Uterus (tissue), 3 donors: ENCODE measurements at regions not wholly inside any gene's neighbourhood (a gene's known extent, or its start where the extent isn't known, plus 50 kb on each side); places are given as distances from the start of the nearest gene placed in this dataset.

Experiments used
- DNase-seq, 2 donors: peaks; one replicate each; pipeline ENCODE4 v3.0.0-alpha.2; 2019 to 2020
- H3K27ac ChIP-seq, 2 donors: fragments of 200-600 bp; sonication (generic); 1 replicate in 1 of 2; 2 replicates in 1 of 2; pipeline ENCODE4 v1.5.1; 2016 to 2018
- H3K27me3 ChIP-seq, 2 donors: fragments of 200-600 bp; sonication (generic); one replicate each; pipeline ENCODE4 v1.5.1; 2018 to 2019; ENCODE audit warnings: control low read depth in 1 of 2
- H3K36me3 ChIP-seq, 2 donors: fragments of 200-600 bp; sonication (generic); one replicate each; pipeline ENCODE4 v1.5.1; 2019; ENCODE audit warnings: control low read depth in 1 of 2
- H3K4me1 ChIP-seq, 2 donors: fragments of 200-600 bp; sonication (generic); one replicate each; pipeline ENCODE4 v1.5.1; 2018 to 2019; ENCODE audit warnings: control low read depth in 1 of 2
- H3K4me3 ChIP-seq, 2 donors: fragments of 200-600 bp; sonication (generic); 1 replicate in 1 of 2; 2 replicates in 1 of 2; pipeline ENCODE4 v1.5.1; 2018 to 2019; ENCODE audit warnings: mild to moderate bottlenecking in 1 of 2
- H3K9me3 ChIP-seq, 2 donors: fragments of 200-600 bp; sonication (generic); one replicate each; pipeline ENCODE4 v1.5.1; 2019; ENCODE audit warnings: control low read depth in 1 of 2
- CTCF ChIP-seq, 4 experiments: fragments of 200-600 bp in 2 of 4; fragments of 450-650 bp in 2 of 4; sonication (generic) in 2 of 4; IDR thresholded peaks; one replicate each; pipeline ENCODE4 v1.5.1; 2016 to 2019; ENCODE audit warnings: antibody characterized with exemption in 4 of 4, mild to moderate bottlenecking in 2 of 4, moderate library complexity in 1 of 4
- POLR2A ChIP-seq, 2 donors: fragments of 450-650 bp; IDR thresholded peaks; one replicate each; pipeline ENCODE4 v1.6.1; 2016; ENCODE audit warnings: antibody characterized with exemption in 2 of 2, mild to moderate bottlenecking in 1 of 2, moderate library complexity in 1 of 2
- intact Hi-C: fragments of 100-400 bp; cut with DNase I; formaldehyde crosslinking; loops from one replicate; pipeline ENCODE4 v1.15.1; 2023; ENCODE audit warnings: low total_unique reads
- donor health status: DM: yes; HTN: yes; CAD: no.

GRCh38 chr6:139468178-139468819 is 93.9 kb upstream of the CITED2 start:
- no peaks in the 10 kb centered on the region for H3K27me3 ChIP-seq
- intact Hi-C loops: no loop called here

GRCh38 chr6:139457476-139457875 is 83.0 kb upstream of the CITED2 start:
- intact Hi-C loops: no loop called here
- H3K36me3 ChIP-seq: no peaks in the 10 kb centered on the region
- no peaks in the 10 kb centered on the region for H3K4me1 ChIP-seq
- no peak overlapping the region for H3K4me3 ChIP-seq
- TF ChIP-seq POLR2A (IDR thresholded peaks at IDR 0.05) (no peak), CTCF (IDR thresholded peaks at IDR 0.05) (no peak)
- no peak overlapping the region for H3K27ac ChIP-seq
- H3K9me3 ChIP-seq: no peaks in the 10 kb centered on the region
- no peak for DNase-seq
- H3K27me3 ChIP-seq: no peaks in the 10 kb centered on the region

More at GRCh38 chr6:139468178-139468819, 93.9 kb upstream of the CITED2 start:
- TF ChIP-seq POLR2A (IDR thresholded peaks at IDR 0.05): no peak
- TF ChIP-seq CTCF (IDR thresholded peaks at IDR 0.05): no peak
- no peak for DNase-seq
- Histone ChIP-seq H3K36me3 (no peaks in the 10 kb centered on the region), H3K4me3 (no peak overlapping the region), H3K4me1 (peaks cover 0 to 4% of the 10 kb centered on the region in 2 donors), H3K9me3 (no peaks in the 10 kb centered on the region), H3K27ac (no peak overlapping the region)

- Histone ChIP-seq H3K36me3 (no peaks in the 10 kb centered on the region), H3K4me3 (no peak overlapping the region), H3K9me3 (no peaks in the 10 kb centered on the region), H3K4me1 (no peaks in the 10 kb centered on the region), H3K27ac (no peak overlapping the region), H3K27me3 (no peaks in the 10 kb centered on the region)
- no peak for DNase-seq
- TF ChIP-seq CTCF (IDR thresholded peaks at IDR 0.05) (no peak), POLR2A (IDR thresholded peaks at IDR 0.05) (no peak)
- intact Hi-C loops: no loop called here
Measured at GRCh38 chr6:139452148-139452876, 77.9 kb upstream of the CITED2 start.

GRCh38 chr6:139449611-139450000 is 75.2 kb upstream of the CITED2 start:
- Histone ChIP-seq H3K9me3 (no peaks in the 10 kb centered on the region), H3K27me3 (no peaks in the 10 kb centered on the region), H3K4me1 (no peaks in the 10 kb centered on the region), H3K4me3 (no peak overlapping the region), H3K27ac (no peak overlapping the region), H3K36me3 (no peaks in the 10 kb centered on the region)
- no peak for DNase-seq
- no peak for TF ChIP-seq POLR2A (IDR thresholded peaks at IDR 0.05)
- no peak for TF ChIP-seq CTCF (IDR thresholded peaks at IDR 0.05)
- intact Hi-C loops: no loop called here

- no peaks in the 10 kb centered on the region for H3K27me3 ChIP-seq
- no peak overlapping the region for H3K27ac ChIP-seq
- intact Hi-C loops: no loop called here
- H3K9me3 ChIP-seq: no peaks in the 10 kb centered on the region
- TF ChIP-seq CTCF (IDR thresholded peaks at IDR 0.05) (no peak), POLR2A (IDR thresholded peaks at IDR 0.05) (no peak)
- H3K36me3 ChIP-seq: no peaks in the 10 kb centered on the region
- H3K4me1 ChIP-seq: no peaks in the 10 kb centered on the region
- DNase-seq: no peak
- H3K4me3 ChIP-seq: no peak overlapping the region
Measured at GRCh38 chr6:139448998-139449610, 74.7 kb upstream of the CITED2 start.
